Breast epithelium (tissue), 3 donors: ENCODE measurements at regions not wholly inside any gene's neighbourhood (a gene's known extent, or its start where the extent isn't known, plus 50 kb on each side); places are given as distances from the start of the nearest gene placed in this dataset.

Source experiments
- CTCF ChIP-seq, 3 donors: fragments of 450-650 bp; IDR thresholded peaks; one replicate each; pipeline ENCODE4 v1.5.1; 2016 to 2017; ENCODE audit warnings: antibody characterized with exemption in 3 of 3, mild to moderate bottlenecking in 3 of 3, moderate library complexity in 3 of 3
- POLR2AphosphoS5 ChIP-seq, 3 donors: sonication (generic); formaldehyde crosslinking; IDR thresholded peaks; one replicate each; pipeline ENCODE4 v1.6.1; 2017; ENCODE audit warnings: antibody characterized with exemption in 3 of 3

- peak in 1 of 3 donors; percentile 38 for TF ChIP-seq POLR2AphosphoS5 (IDR thresholded peaks at IDR 0.05)
- TF ChIP-seq CTCF (IDR thresholded peaks at IDR 0.05): no peak
Measured at GRCh38 chr5:74272831-74273451, 367.6 kb downstream of the ENC1 start.
